Activated CD4-positive, alpha-beta memory T cell treated with anti-CD3 and anti-CD28 coated beads for 36 hours (primary cell): ENCODE measurements at regions not wholly inside any gene's neighbourhood (a gene's known extent, or its start where the extent isn't known, plus 50 kb on each side); places are given as distances from the start of the nearest gene placed in this dataset.
"Not testable (repeated sequence)": the region's sequence is repeated elsewhere in the genome, so short reads cannot be mapped to it uniquely, and the experiment has no call there.

Source experiments
- CTCF ChIA-PET: fragments of 350-600 bp; sonication (Branson Sonifier 250); formaldehyde crosslinking; loops from one replicate; lab custom pipeline; 2021; ENCODE audit warnings: antibody characterized with exemption, inconsistent platforms; lab: Charles Lee
- POLR2A ChIA-PET: fragments of 350-600 bp; sonication (Branson Sonifier 250); formaldehyde crosslinking; loops from one replicate; lab custom pipeline; 2021; ENCODE audit warnings: antibody characterized with exemption; lab: Charles Lee
- DNase-seq: peaks from one replicate; pipeline ENCODE4 v3.0.0-alpha.2; 2020
- H3K27ac Mint-ChIP-seq: one replicate; pipeline ENCODE4 v1.8.0; 2021; ENCODE audit warnings: mixed read lengths
- H3K27me3 Mint-ChIP-seq: one replicate; pipeline ENCODE4 v1.8.0; 2021; ENCODE audit warnings: mixed read lengths
- H3K36me3 Mint-ChIP-seq: one replicate; pipeline ENCODE4 v1.8.0; 2021; ENCODE audit warnings: mixed read lengths
- H3K4me1 Mint-ChIP-seq: one replicate; pipeline ENCODE4 v1.8.0; 2021; ENCODE audit warnings: low read depth, mixed read lengths
- H3K4me3 Mint-ChIP-seq: one replicate; pipeline ENCODE4 v1.8.0; 2021; ENCODE audit warnings: mild to moderate bottlenecking, mixed read lengths
- H3K9me3 Mint-ChIP-seq: one replicate; pipeline ENCODE4 v1.8.0; 2021; ENCODE audit warnings: mixed read lengths
- intact Hi-C: fragments of 100-400 bp; cut with micrococcal nuclease; formaldehyde crosslinking; loops from one replicate; pipeline ENCODE4 v1.15.1; 2023

GRCh38 chr16:60357876-60358522, 1623.9 kb upstream of the GOT2 start:
- intact Hi-C loops, POLR2A ChIA-PET, H3K4me1 Mint-ChIP-seq, H3K27ac Mint-ChIP-seq, H3K27me3 Mint-ChIP-seq, H3K9me3 Mint-ChIP-seq, H3K4me3 Mint-ChIP-seq, H3K36me3 Mint-ChIP-seq, DNase-seq, CTCF ChIA-PET: not testable (repeated sequence)

DNA sequence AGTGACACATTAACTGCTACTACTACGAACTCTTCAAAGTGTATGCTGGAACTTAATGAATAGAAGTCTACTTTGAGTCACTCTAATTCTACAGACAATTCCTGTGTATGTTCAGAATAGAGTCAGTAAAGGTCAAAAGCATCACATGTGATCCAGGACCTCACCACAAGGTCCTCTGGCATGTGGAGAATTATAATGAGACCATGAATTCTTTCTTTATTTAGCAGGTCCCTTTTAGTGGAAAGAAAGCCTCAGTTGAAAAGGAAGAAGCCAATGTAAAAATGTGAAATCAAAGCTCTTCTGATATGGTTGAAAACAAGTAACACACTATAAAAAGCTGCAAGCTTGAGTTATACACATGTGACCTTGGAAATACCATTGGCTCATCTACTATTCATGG, 1612.1 kb upstream of the GOT2 start:
- no peak for DNase-seq
- H3K27ac Mint-ChIP-seq, result no peak overlapping the region
- peaks cover 23% of the 10 kb centered on the region for H3K9me3 Mint-ChIP-seq
- H3K4me3 Mint-ChIP-seq, result no peak overlapping the region
- H3K4me1 Mint-ChIP-seq, result no peaks in the 10 kb centered on the region
- H3K27me3 Mint-ChIP-seq, result no peaks in the 10 kb centered on the region
- intact Hi-C loops, result no loop called here
- H3K36me3 Mint-ChIP-seq, result no peaks in the 10 kb centered on the region
- POLR2A ChIA-PET, result no interaction called here
- CTCF ChIA-PET, result no interaction called here

DNA sequence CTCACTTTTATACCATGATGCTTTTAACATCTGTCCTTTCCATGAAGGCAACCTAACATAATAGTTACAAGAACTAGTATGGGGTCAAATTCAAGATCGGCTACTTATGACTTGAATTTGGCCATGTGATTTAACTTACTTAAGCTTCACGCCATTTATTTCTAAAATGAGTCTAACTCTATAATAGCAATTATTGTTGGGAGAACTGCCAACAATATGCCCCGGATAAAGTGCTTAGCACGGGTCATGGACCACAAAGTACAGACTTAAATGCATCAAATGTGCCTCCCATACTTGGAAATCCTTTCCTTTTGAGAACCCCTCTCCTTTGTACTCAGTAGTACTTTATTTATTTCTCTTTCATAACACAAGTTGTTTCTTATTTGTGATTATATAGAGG, 1603.6 kb upstream of the GOT2 start:
- H3K27ac Mint-ChIP-seq, result no peak overlapping the region
- intact Hi-C loops, result no loop called here
- no peak overlapping the region for H3K4me3 Mint-ChIP-seq
- H3K9me3 Mint-ChIP-seq, result peaks cover 15% of the 10 kb centered on the region
- H3K36me3 Mint-ChIP-seq, result no peaks in the 10 kb centered on the region
- CTCF ChIA-PET, result no interaction called here
- H3K27me3 Mint-ChIP-seq, result no peaks in the 10 kb centered on the region
- H3K4me1 Mint-ChIP-seq, result no peaks in the 10 kb centered on the region
- POLR2A ChIA-PET, result no interaction called here
- DNase-seq, result no peak

DNA sequence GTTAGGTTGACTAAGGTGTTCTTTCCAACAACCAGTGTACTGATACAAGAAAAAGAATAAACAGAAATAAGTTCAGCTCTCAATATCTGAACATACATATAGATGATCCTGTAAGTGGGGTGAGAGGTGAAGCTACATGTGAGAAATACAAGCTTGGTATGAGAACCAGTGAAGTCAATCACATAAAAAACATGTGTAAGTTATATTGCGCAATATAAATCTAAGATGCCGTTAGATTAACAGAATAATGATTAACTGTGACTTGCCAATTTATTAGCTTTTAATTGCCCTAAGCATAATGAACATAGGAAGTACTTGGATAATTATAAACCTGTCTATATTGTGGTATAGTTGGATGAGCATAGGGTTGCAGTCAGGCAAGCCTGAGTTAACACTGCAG, 1597.1 kb upstream of the GOT2 start:
- Mint-ChIP-seq H3K36me3 (no peaks in the 10 kb centered on the region), H3K4me1 (no peaks in the 10 kb centered on the region), H3K27me3 (no peaks in the 10 kb centered on the region), H3K4me3 (no peak overlapping the region), H3K9me3 (peaks cover 25% of the 10 kb centered on the region), H3K27ac (no peak overlapping the region)
- intact Hi-C loops, result no loop called here
- no peak for DNase-seq
- ChIA-PET CTCF (no interaction called here), POLR2A (no interaction called here)

- intact Hi-C loops, result no loop called here
- no peak overlapping the region for H3K27ac Mint-ChIP-seq
- H3K9me3 Mint-ChIP-seq, result peaks cover 27% of the 10 kb centered on the region
- CTCF ChIA-PET, result no interaction called here
- H3K27me3 Mint-ChIP-seq, result no peaks in the 10 kb centered on the region
- no peak for DNase-seq
- no peak overlapping the region for H3K4me3 Mint-ChIP-seq
- H3K4me1 Mint-ChIP-seq, result no peaks in the 10 kb centered on the region
- no peaks in the 10 kb centered on the region for H3K36me3 Mint-ChIP-seq
- POLR2A ChIA-PET, result no interaction called here
These were observed 1595.0 kb upstream of the GOT2 start for GRCh38 chr16:60329108-60329507.

- H3K9me3 Mint-ChIP-seq, result peaks cover 27% of the 10 kb centered on the region
- CTCF ChIA-PET, result no interaction called here
- H3K36me3 Mint-ChIP-seq, result no peaks in the 10 kb centered on the region
- POLR2A ChIA-PET, result no interaction called here
- DNase-seq, result no peak
- no peaks in the 10 kb centered on the region for H3K4me1 Mint-ChIP-seq
- H3K27ac Mint-ChIP-seq, result no peak overlapping the region
- H3K27me3 Mint-ChIP-seq, result no peaks in the 10 kb centered on the region
- intact Hi-C loops, result no loop called here
- no peak overlapping the region for H3K4me3 Mint-ChIP-seq
These were observed 1594.0 kb upstream of the GOT2 start for GRCh38 chr16:60328152-60328551.

DNA sequence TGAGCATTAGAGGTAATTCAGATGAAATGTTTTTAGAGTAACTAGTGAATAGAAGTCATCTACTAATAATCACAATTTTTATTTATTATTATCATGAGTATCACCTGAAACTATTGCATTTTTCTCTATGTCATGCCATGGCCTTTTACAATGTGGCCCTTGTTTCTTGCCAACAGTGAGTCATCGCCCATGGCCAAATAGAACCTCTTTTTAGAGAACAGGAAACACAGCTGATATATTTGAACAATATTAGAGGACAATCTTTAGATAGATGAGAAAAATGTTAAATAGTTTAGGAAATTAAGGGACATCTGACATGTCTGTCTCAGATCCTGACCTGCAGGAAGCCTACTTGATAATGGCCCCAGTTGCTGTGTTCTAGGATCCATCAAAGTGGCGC, 1584.4 kb upstream of the GOT2 start:
- H3K9me3 Mint-ChIP-seq, result peaks cover 27% of the 10 kb centered on the region
- intact Hi-C loops, result no loop called here
- no peaks in the 10 kb centered on the region for H3K4me1 Mint-ChIP-seq
- no peak overlapping the region for H3K27ac Mint-ChIP-seq
- CTCF ChIA-PET, result no interaction called here
- no peaks in the 10 kb centered on the region for H3K36me3 Mint-ChIP-seq
- no peak overlapping the region for H3K4me3 Mint-ChIP-seq
- no peaks in the 10 kb centered on the region for H3K27me3 Mint-ChIP-seq
- POLR2A ChIA-PET, result no interaction called here
- DNase-seq, result no peak

GRCh38 chr16:60310846-60311445, 1576.8 kb upstream of the GOT2 start:
- H3K27me3 Mint-ChIP-seq, result no peaks in the 10 kb centered on the region
- H3K36me3 Mint-ChIP-seq, result no peaks in the 10 kb centered on the region
- intact Hi-C loops, result no loop called here
- ChIA-PET CTCF (no interaction called here), POLR2A (no interaction called here)
- no peaks in the 10 kb centered on the region for H3K4me1 Mint-ChIP-seq
- H3K27ac Mint-ChIP-seq, result no peak overlapping the region
- no peak overlapping the region for H3K4me3 Mint-ChIP-seq
- no peak for DNase-seq
- peaks cover 23% of the 10 kb centered on the region for H3K9me3 Mint-ChIP-seq

DNA sequence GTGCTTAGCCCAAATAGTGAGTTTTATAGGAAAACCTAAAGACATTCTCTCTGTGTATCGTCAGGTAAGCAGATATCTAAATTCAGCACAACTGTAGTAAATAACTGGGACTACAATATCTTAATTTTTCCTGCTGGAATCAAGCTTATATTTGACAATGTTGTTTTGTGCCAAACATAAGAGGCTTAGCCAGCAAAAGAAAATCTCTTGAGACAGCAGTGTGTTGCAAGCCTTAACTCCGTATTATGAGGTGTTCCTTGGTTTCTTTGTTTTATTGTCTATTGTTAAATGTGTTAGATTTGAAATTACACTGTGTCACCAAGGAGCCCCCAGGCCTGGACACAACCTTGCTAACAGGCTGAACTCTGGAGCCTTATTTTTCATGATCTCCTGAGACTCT, 1570.6 kb upstream of the GOT2 start:
- Mint-ChIP-seq H3K27ac (no peak overlapping the region), H3K36me3 (no peaks in the 10 kb centered on the region), H3K4me3 (no peak overlapping the region), H3K9me3 (peaks cover 32% of the 10 kb centered on the region), H3K27me3 (no peaks in the 10 kb centered on the region), H3K4me1 (no peaks in the 10 kb centered on the region)
- ChIA-PET CTCF (no interaction called here), POLR2A (no interaction called here)
- intact Hi-C loops, result no loop called here
- DNase-seq, result no peak

GRCh38 chr16:60304066-60304465, 1570.0 kb upstream of the GOT2 start:
- no peak for DNase-seq
- H3K27me3 Mint-ChIP-seq, result no peaks in the 10 kb centered on the region
- H3K36me3 Mint-ChIP-seq, result no peaks in the 10 kb centered on the region
- ChIA-PET POLR2A (no interaction called here), CTCF (no interaction called here)
- H3K27ac Mint-ChIP-seq, result no peak overlapping the region
- no peak overlapping the region for H3K4me3 Mint-ChIP-seq
- H3K9me3 Mint-ChIP-seq, result peaks cover 34% of the 10 kb centered on the region
- no peaks in the 10 kb centered on the region for H3K4me1 Mint-ChIP-seq
- intact Hi-C loops, result no loop called here

DNA sequence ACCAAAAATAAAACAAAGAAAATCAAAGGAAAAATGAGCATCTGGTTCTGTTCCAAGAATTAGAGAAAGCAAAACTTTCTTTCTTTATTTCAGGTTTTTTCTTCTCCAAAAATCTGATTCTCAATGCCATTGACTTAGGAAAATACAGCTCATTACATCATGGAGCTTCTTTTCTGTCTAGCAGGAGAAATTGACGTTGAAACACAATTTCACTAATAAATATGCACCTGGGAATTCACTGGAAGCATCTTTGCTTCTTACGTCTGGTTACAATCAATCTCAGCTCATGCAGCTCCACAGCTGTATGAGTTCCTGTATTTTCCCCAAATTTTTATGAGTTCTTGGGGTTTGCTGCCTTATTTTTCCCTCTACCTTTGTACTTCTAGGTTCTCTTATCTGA, 1568.6 kb upstream of the GOT2 start:
- Mint-ChIP-seq H3K27me3 (no peaks in the 10 kb centered on the region), H3K4me1 (no peaks in the 10 kb centered on the region), H3K27ac (no peak overlapping the region), H3K36me3 (no peaks in the 10 kb centered on the region), H3K9me3 (peaks cover 25% of the 10 kb centered on the region), H3K4me3 (no peak overlapping the region)
- ChIA-PET POLR2A (no interaction called here), CTCF (no interaction called here)
- intact Hi-C loops, result no loop called here
- DNase-seq, result no peak

GRCh38 chr16:60302261-60302660, 1568.1 kb upstream of the GOT2 start:
- no peak overlapping the region for H3K27ac Mint-ChIP-seq
- no peak overlapping the region for H3K4me3 Mint-ChIP-seq
- intact Hi-C loops, result no loop called here
- ChIA-PET POLR2A (no interaction called here), CTCF (no interaction called here)
- DNase-seq, result no peak
- H3K4me1 Mint-ChIP-seq, result no peaks in the 10 kb centered on the region
- H3K27me3 Mint-ChIP-seq, result no peaks in the 10 kb centered on the region
- H3K36me3 Mint-ChIP-seq, result no peaks in the 10 kb centered on the region
- H3K9me3 Mint-ChIP-seq, result peaks cover 28% of the 10 kb centered on the region

DNA sequence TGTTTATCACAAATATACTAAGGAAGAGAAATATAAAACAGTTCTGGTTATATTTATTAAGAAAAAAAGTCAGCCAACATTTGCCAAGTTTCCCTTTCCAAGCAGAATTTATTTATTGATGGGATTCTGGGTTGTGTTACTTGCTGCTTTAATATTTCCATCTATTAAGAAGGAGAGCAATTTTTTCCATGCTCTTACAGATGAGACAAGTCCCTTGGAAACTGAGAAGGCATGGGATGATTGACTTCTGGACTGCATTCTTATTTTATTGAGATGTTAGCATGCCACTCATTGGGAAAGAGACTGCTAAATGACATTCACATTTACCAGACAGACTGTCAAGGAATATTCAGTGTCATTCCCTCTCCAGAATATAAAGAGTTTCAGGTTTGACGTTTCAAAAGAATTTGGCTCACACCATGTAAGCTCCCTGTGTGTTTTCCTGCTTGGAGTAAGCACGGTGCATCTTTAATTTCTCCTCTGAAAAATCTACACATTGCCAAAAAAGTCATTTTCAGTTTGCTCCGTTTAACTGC, 1565.2 kb upstream of the GOT2 start:
- ChIA-PET POLR2A (no interaction called here), CTCF (no interaction called here)
- Mint-ChIP-seq H3K36me3 (no peaks in the 10 kb centered on the region), H3K27me3 (no peaks in the 10 kb centered on the region), H3K27ac (no peak overlapping the region), H3K4me3 (no peak overlapping the region), H3K9me3 (peaks cover 27% of the 10 kb centered on the region), H3K4me1 (no peaks in the 10 kb centered on the region)
- DNase-seq, result no peak
- intact Hi-C loops, result no loop called here
